Hippocampal formation (tissue), 2 donors: ENCODE measurements at regions not wholly inside any gene's neighbourhood (a gene's known extent, or its start where the extent isn't known, plus 50 kb on each side); places are given as distances from the start of the nearest gene placed in this dataset.

Source experiments
- DNase-seq, 2 donors: peaks; one replicate each; lab custom pipeline; 2025; lab: John Stamatoyannopoulos, UW

- DNase-seq: no peak
Measured at GRCh38 chr4:171162478-171162877, 650.7 kb upstream of the GALNTL6 start.

GRCh38 chr4:171157462-171158082 is 655.6 kb upstream of the GALNTL6 start:
- DNase-seq: no peak

GRCh38 chr4:171142639-171143038 is 670.6 kb upstream of the GALNTL6 start:
- DNase-seq: no peak

- no peak for DNase-seq
Measured at GRCh38 chr4:171142045-171142444, 671.2 kb upstream of the GALNTL6 start.

GRCh38 chr4:171130256-171130801 is 682.9 kb upstream of the GALNTL6 start:
- no peak for DNase-seq

GRCh38 chr4:171118091-171118490 is 695.1 kb upstream of the GALNTL6 start:
- no peak for DNase-seq

- DNase-seq: no peak
Measured at GRCh38 chr4:171117457-171117856, 695.7 kb upstream of the GALNTL6 start.

- DNase-seq: no peak
Measured at GRCh38 chr4:171101845-171102244, 711.4 kb upstream of the GALNTL6 start.

GRCh38 chr4:171087089-171087488 is 726.1 kb upstream of the GALNTL6 start:
- DNase-seq: no peak

- DNase-seq: no peak
Measured at GRCh38 chr4:171067422-171067821, 745.8 kb upstream of the GALNTL6 start.

GRCh38 chr4:171049380-171049779 is 763.8 kb upstream of the GALNTL6 start:
- no peak for DNase-seq

GRCh38 chr4:171042989-171043524 is 770.1 kb upstream of the GALNTL6 start:
- no peak for DNase-seq

- no peak for DNase-seq
Measured at GRCh38 chr4:171035909-171036308, 777.3 kb upstream of the GALNTL6 start.

GRCh38 chr4:171031338-171031737 is 781.9 kb upstream of the GALNTL6 start:
- DNase-seq: no peak

GRCh38 chr4:171025776-171026175 is 787.4 kb upstream of the GALNTL6 start:
- no peak for DNase-seq

- DNase-seq: no peak
Measured at GRCh38 chr4:171025343-171025742, 787.9 kb upstream of the GALNTL6 start.

- DNase-seq: peak in 1 of 2 donors; percentile 1
Measured at GRCh38 chr4:171024720-171025303, 788.4 kb upstream of the GALNTL6 start.

- no peak for DNase-seq
Measured at GRCh38 chr4:171022824-171023230, 790.4 kb upstream of the GALNTL6 start.

- DNase-seq: no peak
Measured at GRCh38 chr4:171017593-171017992, 795.6 kb upstream of the GALNTL6 start.

- no peak for DNase-seq
Measured at GRCh38 chr4:171016145-171016544, 797.1 kb upstream of the GALNTL6 start.

GRCh38 chr4:171015441-171015840 is 797.8 kb upstream of the GALNTL6 start:
- DNase-seq: no peak

GRCh38 chr4:171007618-171008390 is 805.4 kb upstream of the GALNTL6 start:
- DNase-seq: no peak

- DNase-seq: no peak
Measured at GRCh38 chr4:171002246-171002645, 811.0 kb upstream of the GALNTL6 start.
